HepG2 (cell line): ENCODE measurements at regions not wholly inside any gene's neighbourhood (a gene's known extent, or its start where the extent isn't known, plus 50 kb on each side); places are given as distances from the start of the nearest gene placed in this dataset.

Source experiments
- ATAC-seq: fragments of 200-7000 bp; cut with Tn5 transposase; 3 replicates; pipeline ENCODE4 v1.9.1; 2020; ENCODE audit warnings: mild to moderate bottlenecking, moderate library complexity
- BruUV-seq: library from RNA; stranded (reverse); fragments of 400-500 nt; replicated peaks from 2 replicates; lab custom pipeline; 2021; lab: Mats Ljungman, UMichigan
- CTCF ChIA-PET: fragments of 300-600 bp; formaldehyde crosslinking; extraction: SDS; loops from one replicate; lab custom pipeline; 2021; ENCODE audit warnings: low total read pairs, inconsistent platforms, low intra/inter-chr PET ratio; lab: Yijun Ruan, JAX
- POLR2A ChIA-PET: fragments of 350-600 bp; sonication (Branson Sonifier 250); formaldehyde crosslinking; loops from one replicate; lab custom pipeline; 2020; ENCODE audit warnings: antibody characterized with exemption, inconsistent platforms; lab: Yijun Ruan, JAX
- DNase-seq: peaks from one replicate; pipeline ENCODE4 v3.0.0-alpha.2; 2015; ENCODE audit warnings: low spot score
- FAIRE-seq: peaks from 3 replicates; lab custom pipeline; 2011; peaks lifted over from hg19 to GRCh38; lab: Jason Lieb, UNC
- H2AFZ ChIP-seq: one replicate; pipeline ENCODE4 v1.6.1; 2011; ENCODE audit warnings: low read length, inconsistent platforms
- H3K27ac ChIP-seq: fragments of 300-600 bp; 3 replicates; pipeline ENCODE4 v1.8.0; 2011; ENCODE audit warnings: mixed run types, mild to moderate bottlenecking, mixed read lengths, low read length, inconsistent platforms; ENCODE audit not compliant: insufficient read depth; ENCODE audit errors: extremely low read length
- H3K27me3 ChIP-seq, 2 experiments: fragments of 200-600 bp in 1 of 2; 2 replicates in 1 of 2; 3 replicates in 1 of 2; pipeline versions ENCODE4 v1.6.0 to v1.8.0; 2011; ENCODE audit warnings: low read length in 2 of 2, mild to moderate bottlenecking in 2 of 2, moderate library complexity in 2 of 2, inconsistent platforms in 1 of 2; ENCODE audit not compliant: insufficient read depth in 2 of 2, control insufficient read depth in 1 of 2
- H3K36me3 ChIP-seq, 2 experiments: fragments of 200-600 bp in 1 of 2; replicated peaks in 1 of 2; 2 replicates in 1 of 2; 3 replicates in 1 of 2; pipeline versions ENCODE4 v1.5.1 to v1.8.0; 2011; ENCODE audit warnings: low read length in 2 of 2, inconsistent platforms in 1 of 2; ENCODE audit not compliant: insufficient read depth in 2 of 2, control insufficient read depth in 1 of 2
- H3K4me1 ChIP-seq: 2 replicates; pipeline ENCODE4 v1.5.1; 2012; ENCODE audit warnings: low read length, inconsistent platforms; ENCODE audit not compliant: insufficient read depth
- H3K4me2 ChIP-seq: 2 replicates; pipeline ENCODE4 v1.6.0; 2011; ENCODE audit warnings: low read depth, low read length, inconsistent platforms
- H3K4me3 ChIP-seq, 3 experiments: fragments of 200-600 bp in 1 of 3; sonication (generic), shearing (Covaris generic) in 1 of 3; replicated peaks in 1 of 3; 2 replicates each; pipeline ENCODE4 v1.5.1; 2011 to 2016; ENCODE audit warnings: low read length in 3 of 3, inconsistent platforms in 2 of 3, low read depth in 2 of 3, mild to moderate bottlenecking in 2 of 3, control low read depth in 1 of 3, mixed read lengths in 1 of 3; ENCODE audit not compliant: insufficient read depth in 1 of 3
- H3K79me2 ChIP-seq: one replicate; pipeline ENCODE4 v1.6.1; 2011; ENCODE audit warnings: low read length, inconsistent platforms; ENCODE audit not compliant: insufficient read depth
- H3K9ac ChIP-seq: 2 replicates; pipeline ENCODE4 v1.6.0; 2011; ENCODE audit warnings: mild to moderate bottlenecking, low read depth, low read length, inconsistent platforms; ENCODE audit not compliant: insufficient read depth
- H3K9me3 ChIP-seq: 2 replicates; pipeline ENCODE4 v1.5.1; 2012; ENCODE audit warnings: mild to moderate bottlenecking, low read length
- H4K20me1 ChIP-seq: 2 replicates; pipeline ENCODE4 v1.6.0; 2011; ENCODE audit warnings: inconsistent platforms, mild to moderate bottlenecking, low read length, moderate library complexity; ENCODE audit not compliant: insufficient read depth
- AHR ChIP-seq: IDR thresholded peaks from 2 replicates; pipeline ENCODE4 v1.6.1; 2018; ENCODE audit warnings: missing genetic modification reagents, missing compliant biosample characterization
- EP300 ChIP-seq, 3 experiments: sonication (generic) in 1 of 3; formaldehyde crosslinking in 1 of 3; IDR thresholded peaks; 2 replicates each; pipeline versions ENCODE4 v1.5.1 to v1.6.1; 2011 to 2020; ENCODE audit warnings: low read depth in 2 of 3, low read length in 2 of 3, borderline replicate concordance in 1 of 3, improper control_type of control experiment in 1 of 3, mild to moderate bottlenecking in 1 of 3, missing genetic modification reagents in 1 of 3, moderate library complexity in 1 of 3
- FOSL2 ChIP-seq: sonication (generic); formaldehyde crosslinking; IDR thresholded peaks from 2 replicates; pipeline ENCODE4 v1.4.0; 2020; ENCODE audit warnings: missing genetic modification reagents
- HNF1B ChIP-seq: sonication (generic); formaldehyde crosslinking; IDR thresholded peaks from 2 replicates; pipeline ENCODE4 v1.5.1; 2020; ENCODE audit warnings: mild to moderate bottlenecking, moderate library complexity, missing genetic modification reagents
- HNRNPLL ChIP-seq: fragments of 200-400 bp; formaldehyde crosslinking; IDR thresholded peaks from 2 replicates; pipeline ENCODE4 v1.6.1; 2017; ENCODE audit warnings: mild to moderate bottlenecking, low read depth, low read length; ENCODE audit not compliant: poor library complexity, severe bottlenecking
- PREB ChIP-seq: sonication (generic); formaldehyde crosslinking; IDR thresholded peaks from 2 replicates; pipeline ENCODE4 v1.4.0; 2020; ENCODE audit warnings: missing genetic modification reagents
- TBX2 ChIP-seq: sonication (generic); formaldehyde crosslinking; IDR thresholded peaks from 2 replicates; pipeline ENCODE4 v1.5.0; 2020; ENCODE audit warnings: missing genetic modification reagents, mild to moderate bottlenecking, borderline replicate concordance
- ZNF274 ChIP-seq: sonication (generic); formaldehyde crosslinking; IDR thresholded peaks from 2 replicates; pipeline ENCODE4 v1.5.1; 2020; ENCODE audit warnings: mild to moderate bottlenecking, missing genetic modification reagents
- ZNF292 ChIP-seq: sonication (generic); formaldehyde crosslinking; IDR thresholded peaks from 2 replicates; pipeline ENCODE4 v1.8.1; 2022; ENCODE audit warnings: mild to moderate bottlenecking, low read depth, missing genetic modification reagents, borderline replicate concordance
- ZNF430 ChIP-seq: sonication (generic); formaldehyde crosslinking; IDR thresholded peaks from 2 replicates; pipeline ENCODE4 v1.9.0; 2021; ENCODE audit warnings: mild to moderate bottlenecking, missing genetic modification reagents
- ZNF569 ChIP-seq: sonication (generic); formaldehyde crosslinking; IDR thresholded peaks from 2 replicates; pipeline ENCODE4 v1.5.0; 2020; ENCODE audit warnings: mild to moderate bottlenecking, missing genetic modification reagents, moderate library complexity, borderline replicate concordance
- ZNF687 ChIP-seq: sonication (generic); formaldehyde crosslinking; IDR thresholded peaks from 2 replicates; pipeline ENCODE4 v1.5.1; 2020; ENCODE audit warnings: mild to moderate bottlenecking, missing genetic modification reagents, moderate library complexity
- WGBS: methylation state at CpG from one replicate; pipeline ENCODE4 v1.1.6; 2017; ENCODE audit warnings: low lambda C conversion rate; 5-methylcytosine and 5-hydroxymethylcytosine counted together
- in situ Hi-C: cut with HindIII; loops from 2 replicates; pipeline ENCODE4 v1.10.0; 2017; ENCODE audit warnings: low pct_unique_long_range_greater_than_20kb; ENCODE audit not compliant: extremely low pct_ligation_motif_present
- intact Hi-C: fragments of 100-400 bp; cut with micrococcal nuclease; formaldehyde crosslinking; loops from one replicate; pipeline ENCODE4 v1.10.0; 2022; ENCODE audit not compliant: unreplicated experiment
- TF ChIP-seq, protein P1 (sequence below): IDR thresholded peaks from 2 replicates; pipeline ENCODE4 v1.6.1; 2016

- Histone ChIP-seq H3K4me3 (peak overlapping the region; percentile 24 to 63 (median 50); a peak in 5 of 6 replicates), H3K27me3 (peaks cover 0 to 18% of the 10 kb centered on the region in 2 experiments; a peak in 2 of 5 replicates), H2AFZ (peak overlapping the region; percentile 72), H3K4me1 (peaks cover 12% of the 10 kb centered on the region; the same call in 1 of the 2 replicates), H3K9ac (peak overlapping the region; percentile 40; the same call in 1 of the 2 replicates), H4K20me1 (no peaks in the 10 kb centered on the region), H3K36me3 (no peaks in the 10 kb centered on the region), H3K4me2 (peak overlapping the region; percentile 88), H3K79me2 (no peaks in the 10 kb centered on the region), H3K27ac (no peak overlapping the region), H3K9me3 (no peaks in the 10 kb centered on the region)
- ChIA-PET CTCF (no interaction called here), POLR2A (no interaction called here)
- FAIRE-seq: no peak
- peak; percentile 93 for ATAC-seq
- in situ Hi-C loops: no loop called here
- no TSS peak for BruUV-seq
- DNase-seq: no peak
- 24% methylated on average over 29 of the region's 33 CpGs for WGBS
- intact Hi-C loops: loop anchor here (5.0 kb wide), 1 partner anchor 138 kb away; no protein-coding TSS in a partner anchor
- no peak for TF ChIP-seq ZNF569 (CRISPR knock-in tag)
- TF ChIP-seq, protein P1, sequence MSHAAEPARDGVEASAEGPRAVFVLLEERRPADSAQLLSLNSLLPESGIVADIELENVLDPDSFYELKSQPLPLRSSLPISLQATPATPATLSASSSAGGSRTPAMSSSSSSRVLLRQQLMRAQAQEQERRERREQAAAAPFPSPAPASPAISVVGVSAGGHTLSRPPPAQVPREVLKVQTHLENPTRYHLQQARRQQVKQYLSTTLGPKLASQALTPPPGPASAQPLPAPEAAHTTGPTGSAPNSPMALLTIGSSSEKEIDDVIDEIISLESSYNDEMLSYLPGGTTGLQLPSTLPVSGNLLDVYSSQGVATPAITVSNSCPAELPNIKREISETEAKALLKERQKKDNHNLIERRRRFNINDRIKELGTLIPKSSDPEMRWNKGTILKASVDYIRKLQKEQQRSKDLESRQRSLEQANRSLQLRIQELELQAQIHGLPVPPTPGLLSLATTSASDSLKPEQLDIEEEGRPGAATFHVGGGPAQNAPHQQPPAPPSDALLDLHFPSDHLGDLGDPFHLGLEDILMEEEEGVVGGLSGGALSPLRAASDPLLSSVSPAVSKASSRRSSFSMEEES: no peak
- peak; percentile 32; the same call in 1 of the 2 replicates for TF ChIP-seq HNF1B (CRISPR knock-in tag)
- TF ChIP-seq ZNF292: peak; percentile 46; the same call in 1 of the 2 replicates
- no peak for TF ChIP-seq AHR (CRISPR knock-in tag)
- no peak; the same call in 1 of the 2 replicates for TF ChIP-seq FOSL2 (CRISPR knock-in tag)
- peak; percentile 52; the same call in 1 of the 2 replicates for TF ChIP-seq TBX2 (CRISPR knock-in tag)
- peak; percentile 71 for TF ChIP-seq ZNF687 (CRISPR knock-in tag)
- no peak for TF ChIP-seq PREB (CRISPR knock-in tag)
- TF ChIP-seq ZNF274 (CRISPR knock-in tag): no peak
- TF ChIP-seq EP300 (IDR thresholded peaks at IDR 0.05; ENCODE audit: low read depth in 2 of 2, low read length in 2 of 2): no peak
- no peak for TF ChIP-seq EP300 (CRISPR knock-in tag; IDR thresholded peaks at IDR 0.05; ENCODE audit: borderline replicate concordance)
- TF ChIP-seq ZNF430 (CRISPR knock-in tag): no peak
- peak; percentile 13 for TF ChIP-seq HNRNPLL
These were observed 97.2 kb downstream of the INSIG2 start for GRCh38 chr2:118185210-118186109.
